ELF-1 (cell line): ENCODE measurements at regions not wholly inside any gene's neighbourhood (a gene's known extent, or its start where the extent isn't known, plus 50 kb on each side); places are given as distances from the start of the nearest gene placed in this dataset.
A peak's percentile ranks its signal among the peaks of the same experiment; 100 is the strongest.
"Not testable (repeated sequence)": the region's sequence is repeated elsewhere in the genome, so short reads cannot be mapped to it uniquely, and the experiment has no call there.

ENCODE experiments used
- DNase-seq: peaks from one replicate; pipeline ENCODE4 v3.0.0-alpha.2; 2016; ENCODE audit warnings: low read depth, low spot score

DNA sequence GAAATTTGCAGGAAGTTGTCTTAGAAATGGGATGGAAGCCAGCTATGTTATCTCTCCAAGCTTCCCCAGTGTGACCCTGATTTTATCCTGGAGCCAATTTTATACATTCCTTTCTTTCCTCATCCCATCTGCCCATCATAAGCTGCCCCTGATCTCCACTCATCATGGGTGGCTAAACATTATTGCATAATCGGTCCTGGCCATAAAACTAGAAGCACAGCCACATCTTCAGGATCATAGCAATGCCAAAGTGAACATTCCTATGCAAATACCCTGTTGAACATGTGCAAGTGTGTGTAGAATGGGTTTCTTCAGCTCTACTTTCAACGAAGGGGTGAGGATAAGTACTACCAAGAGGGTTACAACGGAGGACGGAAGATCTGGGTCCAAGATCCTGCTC is 50.6 kb upstream of the COG2 start:
- no peak for DNase-seq

DNA sequence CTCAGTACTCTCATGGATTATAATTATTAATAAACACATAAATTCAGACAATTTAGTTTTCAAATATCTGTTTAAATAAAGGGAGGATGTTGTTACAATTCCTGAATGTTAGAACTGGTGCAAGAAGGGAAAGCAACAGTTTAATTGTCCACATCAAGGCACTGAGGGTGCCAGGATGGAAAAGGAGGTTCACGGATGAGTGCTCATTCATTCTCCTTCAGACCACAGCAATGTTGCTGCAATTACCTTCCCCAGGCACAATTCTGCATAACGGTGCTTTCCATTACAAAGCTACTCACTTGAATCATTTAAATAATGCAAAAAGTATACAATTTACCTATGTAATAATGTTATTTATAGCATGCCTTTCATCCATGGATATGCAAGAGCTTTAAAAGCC is 52.3 kb upstream of the COG2 start:
- no peak for DNase-seq

DNA sequence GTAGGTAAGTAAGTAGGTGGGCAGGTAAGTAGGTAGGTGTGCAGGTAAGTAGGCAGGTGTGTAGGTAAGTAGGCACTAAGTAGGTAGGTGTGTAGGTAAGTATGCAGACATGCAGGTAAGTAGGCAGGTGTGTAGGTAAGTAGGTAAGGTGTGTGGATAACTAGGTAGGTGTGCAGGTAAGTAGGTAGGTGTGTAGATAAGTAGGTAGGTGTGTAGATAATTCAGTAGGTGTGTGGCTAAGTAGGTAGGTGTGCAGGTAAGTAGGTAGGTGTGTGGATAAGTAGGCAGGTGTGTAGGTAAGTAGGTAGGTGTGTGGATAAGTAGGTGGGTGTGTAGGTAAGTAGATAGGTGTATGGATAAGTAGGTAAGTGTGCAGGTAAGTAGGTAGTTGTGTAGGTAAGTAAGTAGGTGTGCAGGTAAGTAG is 53.9 kb upstream of the COG2 start:
- DNase-seq: no peak

DNA sequence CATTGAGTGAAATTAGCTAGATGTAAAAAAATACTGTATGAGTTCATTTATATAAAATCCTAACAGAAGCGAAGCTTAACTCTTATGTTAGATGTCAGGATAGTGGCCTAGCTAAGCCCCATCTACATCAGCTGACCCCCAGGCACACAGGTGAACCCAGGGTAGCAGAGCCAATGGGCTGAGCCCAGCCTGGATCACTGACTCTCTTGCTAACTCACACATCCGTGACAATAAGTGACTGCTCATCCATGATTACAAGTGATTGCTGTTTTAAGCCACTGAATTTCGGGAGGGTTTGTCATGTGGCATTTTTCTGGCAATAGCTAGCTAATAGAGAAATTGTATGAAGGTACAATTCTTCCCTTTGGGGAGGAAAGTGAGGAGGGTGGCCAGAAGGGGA is 55.2 kb upstream of the COG2 start:
- no peak for DNase-seq

DNA sequence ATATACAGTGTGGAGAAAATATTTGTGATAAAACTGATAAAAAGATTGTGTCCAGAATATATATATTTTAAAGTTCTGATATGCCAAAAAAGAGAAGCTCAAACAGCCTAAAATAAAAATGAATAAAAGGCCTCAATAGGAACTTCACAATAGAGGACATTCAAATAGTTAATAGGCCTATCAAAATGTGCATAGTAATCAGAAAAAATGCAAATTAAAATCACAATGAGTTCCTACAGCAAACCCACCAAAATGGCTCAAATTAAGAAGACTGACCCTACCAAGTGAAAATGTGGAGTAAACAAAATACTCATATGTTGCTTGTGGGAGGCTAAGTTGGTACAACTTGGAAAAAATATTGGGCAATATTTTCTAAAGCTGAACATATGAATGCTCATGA is 57.6 kb upstream of the COG2 start:
- DNase-seq: no peak

DNA sequence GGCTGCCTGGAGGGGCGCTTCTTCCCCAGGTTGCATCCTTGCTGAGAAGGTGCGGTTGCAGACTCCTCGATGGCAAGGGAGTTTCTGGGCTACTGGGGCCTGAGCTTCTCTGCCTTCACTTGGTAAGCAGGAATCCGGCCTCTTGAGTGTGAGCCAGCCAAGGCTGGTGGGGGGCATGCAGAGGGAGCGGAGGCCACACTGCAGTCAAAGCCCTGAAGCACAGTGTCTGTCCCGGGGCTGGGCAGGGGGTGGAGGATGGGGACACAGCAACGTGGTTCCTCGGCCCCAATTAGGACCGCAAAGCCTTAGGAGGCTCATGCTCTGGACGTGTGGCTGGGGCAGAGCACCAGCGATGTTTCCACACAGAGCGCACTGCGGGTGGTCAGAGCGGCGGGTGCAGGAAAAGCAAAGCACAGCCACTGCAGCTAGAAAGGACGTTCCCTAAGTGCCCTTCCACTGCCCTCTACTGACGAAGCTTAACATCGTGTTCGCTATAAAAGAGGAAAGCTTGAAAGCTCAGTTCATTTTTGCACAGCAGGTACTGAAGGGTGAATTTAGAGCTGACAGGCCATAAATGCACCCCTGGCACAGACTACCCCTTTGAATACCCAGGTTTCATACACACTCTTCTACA is 60.7 kb upstream of the COG2 start:
- peak; percentile 57 for DNase-seq

DNA sequence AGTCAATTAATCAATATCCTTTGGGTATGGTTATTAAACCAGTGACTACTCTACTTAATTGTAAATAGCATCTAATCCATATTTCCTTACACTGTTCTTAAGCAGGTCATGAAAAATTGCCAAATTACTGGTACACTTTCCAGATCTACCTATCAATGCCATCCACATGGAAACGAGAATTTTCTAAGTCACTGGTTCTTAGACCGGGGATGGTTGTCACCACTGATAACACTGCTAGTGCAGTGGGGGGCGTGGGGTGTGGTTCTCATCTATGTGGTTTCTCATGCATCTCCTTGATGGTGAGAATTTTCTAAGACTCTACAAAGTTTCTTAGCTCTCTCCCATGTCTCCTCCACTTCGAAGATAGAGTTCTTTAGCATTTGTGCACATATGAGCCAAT is 63.7 kb upstream of the COG2 start:
- DNase-seq: no peak

DNA sequence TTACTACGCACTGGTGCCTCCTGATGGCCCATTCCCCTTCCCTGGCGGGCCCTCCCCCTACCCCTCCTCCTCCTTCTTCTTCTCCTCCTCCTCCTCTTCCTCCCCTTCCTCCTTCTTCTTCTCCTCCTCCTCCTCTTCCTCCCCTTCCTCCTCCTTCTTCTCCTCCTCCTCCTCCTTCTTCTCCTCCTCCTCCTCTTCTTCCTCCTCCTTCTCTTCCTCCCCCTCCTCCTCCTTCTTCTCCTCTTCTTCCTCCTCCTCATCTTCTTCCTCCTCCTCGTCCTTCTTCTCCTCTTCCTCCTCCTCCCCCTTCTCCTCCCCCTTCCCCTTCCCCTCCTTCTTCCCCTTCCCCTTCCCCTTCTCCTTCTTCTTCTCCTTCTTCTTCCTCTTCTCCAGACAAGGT is 64.7 kb upstream of the COG2 start:
- no peak for DNase-seq

DNA sequence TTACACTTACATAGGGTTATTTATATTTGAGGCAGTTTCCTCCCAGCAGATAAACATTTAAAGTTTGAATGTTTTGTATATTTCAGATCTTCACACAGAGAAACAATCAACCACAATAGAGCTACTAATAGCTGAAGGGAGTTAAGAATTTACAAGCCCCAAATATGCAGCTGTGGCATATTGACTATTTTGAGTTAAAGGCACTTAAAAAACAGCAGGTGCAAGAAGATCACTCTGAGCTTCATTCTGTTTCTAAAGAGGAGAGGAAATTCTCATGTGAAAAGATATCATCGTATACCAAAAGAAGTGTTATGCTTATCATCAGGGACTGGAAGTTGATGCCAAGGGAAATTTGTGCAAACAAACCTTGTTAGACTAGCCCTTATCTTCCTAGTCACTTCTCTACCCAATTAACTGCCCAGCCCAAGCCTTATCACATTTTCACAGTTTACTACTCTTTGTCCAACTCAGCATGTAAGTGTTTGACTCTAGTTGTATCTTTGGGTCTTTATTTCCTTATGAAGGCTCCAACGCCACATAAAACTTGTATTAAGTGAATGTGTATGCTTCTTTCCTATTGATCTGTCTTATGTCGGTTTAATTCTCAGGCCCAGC is 66.3 kb upstream of the COG2 start:
- no peak for DNase-seq

DNA sequence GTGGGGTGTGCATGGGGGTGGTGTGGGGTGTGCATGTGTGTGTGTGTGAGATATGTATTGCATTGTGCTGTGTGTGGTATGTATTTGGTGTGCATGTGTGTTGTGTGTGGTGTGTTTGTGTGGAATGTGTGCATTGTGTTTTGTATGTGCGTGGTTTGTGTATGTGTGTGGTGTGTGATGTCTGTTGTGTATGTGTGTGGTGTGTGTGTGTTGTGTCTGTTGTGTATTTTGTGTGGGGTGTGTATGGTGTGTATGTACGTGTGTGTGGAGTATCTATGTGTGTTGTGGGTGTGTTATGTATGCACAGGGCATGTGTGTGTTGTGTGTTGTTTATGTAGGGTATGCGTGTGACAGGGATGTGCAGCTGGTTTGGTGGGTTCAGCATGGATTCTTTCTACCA is 67.8 kb upstream of the COG2 start:
- no peak for DNase-seq

DNA sequence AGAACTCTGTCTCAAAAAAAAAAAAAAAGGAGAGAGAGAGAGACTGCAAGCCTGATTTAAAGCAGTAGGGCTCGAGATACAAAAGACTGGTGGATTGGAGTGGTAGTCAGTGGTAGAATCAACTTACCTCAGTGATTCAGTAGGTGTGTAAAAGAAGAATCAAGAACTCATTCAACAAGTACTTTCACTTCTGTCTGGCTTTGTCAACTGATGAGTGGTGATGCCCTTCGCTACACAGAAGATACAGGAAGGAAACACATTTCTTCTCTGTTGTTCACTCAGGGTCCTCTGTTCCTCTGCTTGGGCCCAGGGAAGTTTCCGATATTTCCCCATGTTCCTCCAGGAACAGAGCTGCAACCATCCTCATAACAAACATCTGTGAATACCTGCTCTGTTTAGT is 68.6 kb upstream of the COG2 start:
- no peak for DNase-seq

DNA sequence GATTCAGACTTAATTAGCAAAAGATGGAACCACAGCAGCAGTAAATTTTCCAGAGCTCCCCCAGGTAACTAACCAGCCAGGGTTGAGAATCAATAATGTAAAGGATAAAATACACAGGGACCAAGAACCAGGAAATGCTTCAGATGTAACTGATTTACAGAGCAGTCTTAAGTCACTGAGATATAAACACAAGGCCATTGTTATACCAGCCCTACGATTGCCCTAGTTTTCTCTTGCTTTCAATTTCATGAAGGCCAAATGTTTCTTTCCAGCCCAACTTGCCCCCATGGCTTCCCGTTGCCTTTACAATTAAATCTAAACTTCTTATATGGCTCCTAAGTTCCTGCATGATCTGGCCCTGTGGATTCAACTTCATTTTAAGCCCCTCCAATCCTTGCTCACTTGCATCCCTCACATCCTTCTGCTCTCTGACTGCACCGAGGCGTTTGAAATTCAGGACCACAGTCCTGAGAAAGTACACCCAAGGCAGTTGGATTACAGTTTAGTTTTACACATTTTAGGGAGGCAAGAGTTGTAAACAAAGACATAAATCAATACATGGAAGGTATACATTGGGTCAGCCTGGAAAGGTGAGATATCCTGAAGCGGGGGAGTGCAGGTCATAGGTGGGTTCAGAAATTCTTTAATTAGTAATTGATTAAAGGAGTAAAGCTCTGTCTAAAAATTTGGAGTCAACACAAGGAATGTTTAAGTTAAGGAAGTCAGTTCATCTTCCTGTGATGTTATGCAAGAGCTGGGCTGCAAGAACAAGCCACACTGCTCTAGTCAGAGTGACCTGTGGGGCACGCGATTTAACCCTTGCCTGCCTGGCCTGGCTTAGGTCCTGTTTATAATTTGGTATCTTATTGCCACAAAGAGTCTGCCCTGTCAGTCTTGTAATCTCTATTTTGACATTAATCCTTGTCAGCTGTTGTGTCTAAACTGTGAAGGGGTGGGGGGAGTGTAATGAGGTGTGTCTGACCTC is 69.9 kb upstream of the COG2 start:
- no peak for DNase-seq

DNA sequence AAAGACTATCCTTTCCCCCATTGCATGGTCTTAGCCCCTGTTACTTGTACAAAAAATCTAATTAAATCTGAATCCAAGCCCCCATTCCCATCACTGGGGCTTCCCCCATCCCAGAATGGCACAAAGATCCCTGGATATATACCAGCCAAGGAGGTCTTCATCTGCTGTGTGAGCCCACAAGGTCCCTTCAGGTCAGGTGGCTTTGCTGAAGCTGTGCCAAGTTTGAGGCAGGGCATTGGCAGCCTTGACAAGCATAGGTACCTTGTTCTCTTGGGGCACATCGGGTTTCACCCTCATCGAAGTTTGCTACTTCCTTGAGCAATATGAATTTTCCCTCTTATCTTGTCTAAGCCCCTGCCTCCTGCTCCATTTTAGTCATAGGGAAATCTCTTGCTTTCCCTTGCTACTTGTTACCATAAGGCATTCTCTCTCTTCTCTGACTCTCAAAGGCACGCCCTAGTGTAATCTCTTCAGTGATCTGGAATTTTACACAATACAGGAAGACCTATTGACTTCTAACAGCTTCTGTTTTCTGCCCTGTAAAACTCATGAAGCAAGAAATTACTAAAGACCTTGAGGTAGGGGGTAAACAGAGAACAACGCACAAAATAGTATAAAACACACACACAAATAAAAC is 71.4 kb upstream of the COG2 start:
- no peak for DNase-seq

DNA sequence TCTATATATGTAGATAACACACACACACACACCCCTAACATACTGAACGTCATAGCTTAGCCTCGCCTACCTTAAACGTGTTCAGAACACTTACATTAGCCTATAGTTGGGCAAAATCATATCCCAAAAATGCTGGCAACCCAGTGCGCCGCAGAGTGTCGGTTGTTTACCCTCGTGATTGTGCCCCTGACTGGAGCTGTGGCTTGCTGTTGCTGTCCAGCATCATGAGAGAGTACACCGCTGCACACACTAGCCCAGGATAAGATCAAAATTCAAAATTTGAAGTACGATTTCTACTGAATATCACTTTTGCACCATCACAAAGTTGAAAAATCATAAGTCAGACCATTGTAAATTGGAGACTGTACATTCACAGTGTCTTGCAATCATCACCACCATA is 73.1 kb upstream of the COG2 start:
- DNase-seq: no peak

DNA sequence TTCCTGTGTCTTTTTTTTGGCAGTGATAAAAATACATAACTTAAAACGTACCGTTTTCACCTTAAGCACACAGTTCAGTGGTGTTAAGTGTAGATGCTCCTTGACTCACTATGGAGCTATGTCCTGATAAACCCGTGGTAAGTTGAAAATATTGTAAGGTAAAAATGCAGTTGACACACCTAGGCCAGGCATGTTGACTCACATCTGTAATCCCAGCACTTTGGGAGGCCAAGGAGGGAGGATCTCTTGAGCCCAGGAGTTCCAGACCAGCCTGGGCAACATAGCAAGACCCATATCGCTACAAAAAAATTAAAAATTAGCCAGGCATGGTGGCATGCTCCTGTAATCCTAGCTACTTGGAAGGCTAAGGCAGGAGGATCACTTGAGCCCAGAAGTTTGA is 73.6 kb upstream of the COG2 start:
- DNase-seq: no peak

DNA sequence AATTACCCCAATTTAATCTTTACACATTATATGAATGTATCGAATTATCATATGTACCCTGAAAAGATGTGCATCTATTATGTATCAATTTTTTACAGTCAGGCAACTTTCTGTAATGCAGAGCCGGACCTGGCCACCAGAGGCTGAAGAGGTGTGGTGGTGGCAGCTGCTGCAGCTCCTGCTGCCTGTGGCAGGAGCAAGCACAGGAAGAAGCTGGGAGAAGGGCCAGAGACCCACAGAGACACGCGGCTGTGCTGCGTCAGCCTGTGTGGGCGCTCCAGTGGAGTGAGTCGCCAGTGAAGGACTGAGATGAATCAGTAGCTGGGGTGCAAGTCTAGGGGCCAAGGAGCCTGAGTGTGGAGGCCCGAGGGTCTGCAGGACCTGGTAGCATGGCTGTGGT is 74.3 kb upstream of the COG2 start:
- peak; percentile 24 for DNase-seq

DNA sequence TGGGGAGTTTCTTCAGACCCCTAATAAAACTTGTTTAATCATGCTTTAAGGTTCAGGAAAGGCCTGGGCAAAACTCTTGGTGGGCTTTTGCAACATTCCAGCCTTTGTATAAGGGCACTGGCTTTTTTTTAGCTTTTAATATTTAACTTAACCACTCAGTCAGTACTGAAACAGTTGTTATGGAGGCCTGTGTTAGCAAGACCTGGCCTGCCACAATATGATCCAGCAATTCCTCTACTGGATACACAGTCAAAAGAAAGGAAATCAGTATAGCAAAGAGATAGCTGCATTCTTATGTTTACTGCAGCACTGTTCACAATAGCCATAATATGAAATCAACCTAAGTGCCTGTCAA is 75.1 kb upstream of the COG2 start:
- DNase-seq: no peak

DNA sequence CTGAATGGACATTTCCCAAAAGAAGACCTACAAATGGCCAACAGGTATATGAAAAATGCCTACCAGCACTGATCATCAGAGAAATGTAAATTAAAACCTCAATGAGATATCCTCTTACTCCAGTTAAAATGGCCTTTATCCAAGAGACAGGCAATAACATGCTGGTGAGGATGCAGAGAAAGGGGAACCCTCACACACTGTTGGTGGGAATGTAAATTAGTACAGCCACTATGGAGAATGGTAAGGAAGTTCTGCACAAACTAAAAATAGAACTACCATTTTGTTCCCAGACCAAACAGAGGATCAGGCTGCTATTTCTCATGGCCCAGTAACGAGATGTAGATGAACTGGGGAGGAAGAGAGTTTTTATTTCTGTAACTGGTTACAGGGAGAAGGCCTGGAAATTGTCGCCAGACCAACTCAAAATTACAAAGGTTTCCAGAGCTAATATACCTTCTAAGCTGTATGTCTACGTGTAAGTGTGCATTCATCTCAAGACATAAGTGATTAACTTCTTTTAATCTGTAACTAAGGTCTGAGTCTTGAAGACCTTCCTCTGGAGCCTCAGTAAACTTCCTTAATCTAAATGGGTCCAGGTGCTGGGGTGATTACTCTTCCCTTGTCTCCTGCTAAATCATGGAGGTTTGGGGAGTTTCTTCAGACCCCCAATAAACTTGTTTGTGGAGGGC is 75.6 kb upstream of the COG2 start:
- DNase-seq: not testable (repeated sequence)

DNA sequence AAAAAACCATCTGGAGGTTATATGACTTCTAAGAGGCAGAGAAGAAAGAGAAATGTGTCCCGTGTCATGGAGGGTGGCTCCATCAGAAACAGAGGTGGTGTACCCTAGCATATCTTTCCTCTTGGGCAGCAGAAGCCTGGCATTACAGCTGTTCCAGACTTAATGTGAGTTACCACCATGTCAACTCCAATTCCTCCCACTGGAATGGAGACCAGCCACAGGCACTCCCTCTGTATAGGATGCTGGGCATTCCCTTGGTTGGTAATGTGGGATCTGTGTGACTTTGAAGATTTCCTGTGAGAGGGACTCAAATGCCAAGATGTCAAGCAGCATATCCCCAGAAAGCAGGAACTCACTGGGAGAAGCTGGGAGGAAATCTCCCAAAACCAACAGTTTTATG is 77.1 kb upstream of the COG2 start:
- DNase-seq: no peak

DNA sequence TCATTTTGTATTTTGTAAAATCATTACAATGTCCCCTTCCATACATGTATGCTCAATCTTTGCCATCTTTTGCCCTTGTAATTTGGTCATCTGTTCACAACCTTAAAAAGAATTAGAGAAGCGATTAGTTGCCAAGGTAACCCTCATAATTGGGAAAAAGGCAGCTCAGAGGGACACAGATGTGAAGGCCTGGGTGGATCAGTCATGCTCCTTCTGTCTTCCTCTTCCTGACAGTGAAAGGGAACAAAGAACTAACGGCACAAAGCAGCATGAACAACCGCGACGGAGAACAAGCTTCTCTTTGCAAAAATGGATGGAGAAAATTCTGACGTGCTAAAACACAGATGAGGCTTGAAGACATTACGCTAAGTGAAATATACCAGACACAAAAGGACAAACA is 78.7 kb upstream of the COG2 start:
- DNase-seq: no peak

DNA sequence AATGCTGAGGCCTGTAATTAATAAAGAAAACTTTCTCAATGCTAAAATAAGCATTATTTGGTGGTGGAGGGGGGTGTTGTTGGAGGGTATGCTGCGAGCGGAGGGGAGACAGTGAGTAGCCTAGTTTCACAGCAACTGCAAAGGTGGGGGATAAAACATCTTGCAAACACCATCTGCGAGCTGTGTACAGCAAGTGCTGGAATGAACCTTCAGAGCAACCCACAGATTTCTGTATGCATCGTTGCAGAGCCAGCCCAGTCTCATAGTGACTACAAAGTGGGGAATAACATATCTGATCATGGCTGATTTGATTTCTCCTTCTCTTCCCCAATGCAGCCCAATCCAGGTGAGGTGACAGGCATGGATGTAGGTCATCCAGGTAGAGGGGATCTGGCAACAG is 80.7 kb upstream of the COG2 start:
- DNase-seq: no peak

DNA sequence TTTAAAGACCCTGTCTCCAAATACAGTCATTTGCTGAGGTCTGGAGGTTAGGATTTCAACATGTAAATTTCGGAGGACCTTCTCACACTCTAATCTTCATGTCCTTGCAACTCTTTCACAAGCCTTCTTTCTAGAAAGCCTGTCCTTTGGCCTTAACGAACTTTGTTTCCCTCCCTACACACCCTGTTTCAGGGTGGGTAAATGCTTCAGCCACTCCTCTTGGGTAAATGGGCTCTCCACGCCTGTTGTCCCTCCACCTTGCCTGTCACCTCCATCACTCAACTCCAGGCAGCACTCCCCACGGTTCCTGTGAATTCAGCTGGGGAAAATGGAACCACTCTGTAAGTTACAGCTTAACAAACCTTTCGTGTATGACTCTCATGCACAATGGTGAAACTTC is 84.0 kb upstream of the COG2 start:
- DNase-seq: no peak
